HG02678 (cell line): ENCODE measurements at regions not wholly inside any gene's neighbourhood (a gene's known extent, or its start where the extent isn't known, plus 50 kb on each side); places are given as distances from the start of the nearest gene placed in this dataset.
"Not testable (repeated sequence)": the region's sequence is repeated elsewhere in the genome, so short reads cannot be mapped to it uniquely, and the experiment has no call there.

ENCODE experiments used
- ATAC-seq: cut with Tn5 transposase; IDR thresholded peaks from one replicate; pipeline ENCODE4 v1.9.1; 2021; ENCODE audit warnings: mild to moderate bottlenecking, moderate library complexity; ENCODE audit not compliant: unreplicated experiment

DNA sequence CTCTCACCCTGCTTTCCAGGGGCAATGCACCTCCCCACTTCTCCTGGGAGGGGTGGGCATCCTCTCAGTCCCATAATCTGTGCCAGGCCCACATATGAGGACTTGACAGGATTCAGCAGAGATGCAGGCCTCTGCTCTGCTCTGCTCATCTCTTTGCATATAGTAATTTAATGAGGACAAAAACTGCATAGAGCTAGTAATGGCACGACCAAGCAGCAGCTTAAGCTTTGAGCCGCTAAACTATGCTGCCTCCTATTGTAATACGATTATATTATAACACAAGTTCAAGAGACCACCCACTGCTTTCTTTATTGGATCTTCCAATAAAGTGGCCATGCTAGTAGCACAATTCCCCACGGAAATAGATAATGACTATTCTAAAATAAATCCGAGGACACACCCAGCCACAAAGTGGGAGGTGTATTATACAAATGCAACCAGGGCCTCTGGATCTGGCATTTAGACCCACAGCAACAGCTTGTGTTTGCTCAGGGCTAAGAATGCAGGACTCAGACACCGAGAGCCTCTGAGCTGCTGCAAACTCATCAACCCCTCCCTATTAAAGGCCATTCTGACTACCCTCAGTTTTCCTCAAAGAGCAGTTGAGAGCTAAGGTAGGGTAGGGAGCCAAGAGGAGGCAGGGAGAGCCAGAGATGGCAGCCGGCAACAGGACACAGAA lies 93.6 kb upstream of the PLGLB2 start:
- ATAC-seq: not testable (repeated sequence)

DNA sequence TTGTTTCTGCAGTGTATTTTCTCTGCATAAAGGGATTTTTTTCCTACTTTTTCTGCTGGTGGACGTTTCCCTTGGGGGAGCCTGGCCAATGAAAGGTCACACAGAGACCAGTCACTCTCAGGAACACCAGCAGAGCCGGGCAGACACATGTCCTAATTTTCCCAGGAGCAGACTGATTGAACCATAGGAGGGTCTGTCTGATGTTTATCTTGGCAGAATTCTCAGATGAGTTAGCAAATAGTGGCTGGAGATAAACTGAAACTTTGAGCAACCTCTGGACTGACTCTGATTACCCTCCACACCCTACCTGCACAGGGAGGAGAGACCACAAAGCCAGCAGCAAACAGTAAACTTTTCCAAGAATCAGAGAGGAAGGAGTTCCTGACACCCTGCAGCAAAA lies 90.0 kb upstream of the PLGLB2 start:
- not testable (repeated sequence) for ATAC-seq

DNA sequence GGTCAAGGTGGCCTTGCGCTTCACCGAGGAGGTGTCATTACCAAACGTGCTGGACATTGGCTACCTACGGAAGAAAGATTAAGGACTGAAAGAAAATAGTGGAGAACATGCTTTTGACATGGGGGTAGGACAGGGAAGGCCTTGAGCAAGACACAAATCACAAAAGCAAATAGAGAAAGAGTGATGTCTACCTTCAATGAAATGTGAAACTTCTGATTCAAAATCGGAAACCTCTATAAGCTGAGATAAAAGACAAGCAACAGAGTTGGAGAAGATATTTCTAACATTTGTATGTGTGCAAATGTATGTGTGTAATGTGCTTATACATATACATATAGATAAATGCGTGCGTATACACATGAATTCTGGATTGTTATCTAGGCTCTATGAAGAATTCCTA lies 89.5 kb upstream of the PLGLB2 start:
- ATAC-seq: not testable (repeated sequence)

DNA sequence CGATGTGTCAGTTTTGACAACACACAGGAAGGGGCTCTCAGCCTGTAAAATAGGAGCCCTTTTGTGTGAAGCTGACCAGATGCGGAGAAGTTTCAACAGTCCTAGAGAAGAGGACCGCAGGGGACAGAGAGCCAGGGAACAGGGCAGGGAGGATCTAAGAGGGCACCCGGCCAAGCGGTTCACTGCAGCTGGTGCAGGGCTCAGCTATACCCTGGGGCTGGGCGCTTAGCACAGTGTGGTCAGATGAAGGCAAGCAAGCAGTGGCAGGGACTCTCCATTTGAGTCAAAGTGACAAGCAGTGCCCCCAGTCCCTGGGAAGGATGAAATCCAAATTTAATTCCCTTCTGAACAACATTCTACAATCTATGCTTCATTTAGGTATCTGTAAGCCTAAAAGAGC lies 88.9 kb upstream of the PLGLB2 start:
- not testable (repeated sequence) for ATAC-seq

DNA sequence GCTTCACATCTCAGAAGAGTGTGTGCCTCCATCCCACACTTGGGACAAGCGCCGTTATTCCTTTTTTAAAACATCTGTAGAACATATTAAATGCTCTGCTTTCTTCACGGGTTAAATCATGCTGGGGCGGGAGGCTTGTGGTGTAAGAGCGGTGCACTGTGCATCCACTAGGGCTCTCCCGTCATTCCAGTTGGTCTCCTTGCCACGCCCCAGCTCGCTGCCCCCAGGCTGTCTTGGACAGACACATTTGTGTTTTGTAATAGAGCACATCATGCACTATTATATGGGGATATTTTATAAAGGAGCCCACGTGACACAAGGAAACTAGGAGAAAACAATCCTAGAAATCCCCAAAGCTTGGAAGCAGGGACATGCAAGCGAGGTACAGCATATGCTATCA lies 87.7 kb upstream of the PLGLB2 start:
- not testable (repeated sequence) for ATAC-seq

DNA sequence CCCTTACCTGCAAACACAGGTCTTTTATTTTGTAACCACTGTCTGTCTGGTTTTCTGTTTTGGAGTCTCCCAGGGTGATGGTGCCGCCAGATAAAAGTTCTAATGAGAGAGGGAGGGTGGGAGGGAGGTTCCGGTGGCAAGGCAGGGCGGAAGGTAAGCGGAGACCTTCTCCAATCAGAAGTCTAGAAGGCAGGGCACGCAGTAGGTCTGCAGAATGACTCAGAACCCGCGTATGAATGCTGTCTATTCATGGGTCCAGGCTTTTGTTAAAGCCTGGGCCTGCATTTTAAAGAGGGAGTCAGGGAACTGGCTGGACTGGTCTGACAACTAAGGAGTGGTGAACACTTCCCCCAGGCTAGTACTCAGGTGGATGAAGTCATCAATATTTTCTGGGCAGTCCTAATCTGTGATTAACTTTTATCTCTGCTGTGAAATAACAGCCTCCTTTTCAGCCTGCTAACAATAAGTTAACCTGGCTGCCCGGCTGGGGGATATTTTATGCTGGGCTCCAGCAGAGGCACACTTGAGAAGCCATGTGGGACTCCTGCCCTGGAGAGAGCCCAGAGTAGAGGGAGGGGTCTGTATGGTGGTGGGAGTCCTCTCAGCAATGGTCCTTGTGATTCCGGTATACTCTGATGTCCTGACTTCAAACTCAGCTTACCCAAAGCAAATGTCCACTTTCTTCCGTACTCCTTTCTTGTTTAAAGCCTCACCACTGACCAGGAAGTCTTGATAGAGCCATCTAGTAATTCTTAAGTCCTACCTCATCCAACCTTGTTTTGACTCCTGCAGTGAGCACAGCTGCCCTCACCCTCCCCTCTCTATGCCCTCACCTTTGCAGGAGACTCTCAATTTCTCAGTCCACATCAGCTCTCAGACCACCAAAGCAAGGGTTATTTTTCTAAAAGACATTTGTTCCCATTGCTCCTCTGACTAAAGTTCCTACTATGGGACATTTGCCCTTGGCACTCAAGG lies 85.3 kb upstream of the PLGLB2 start:
- ATAC-seq: not testable (repeated sequence)

DNA sequence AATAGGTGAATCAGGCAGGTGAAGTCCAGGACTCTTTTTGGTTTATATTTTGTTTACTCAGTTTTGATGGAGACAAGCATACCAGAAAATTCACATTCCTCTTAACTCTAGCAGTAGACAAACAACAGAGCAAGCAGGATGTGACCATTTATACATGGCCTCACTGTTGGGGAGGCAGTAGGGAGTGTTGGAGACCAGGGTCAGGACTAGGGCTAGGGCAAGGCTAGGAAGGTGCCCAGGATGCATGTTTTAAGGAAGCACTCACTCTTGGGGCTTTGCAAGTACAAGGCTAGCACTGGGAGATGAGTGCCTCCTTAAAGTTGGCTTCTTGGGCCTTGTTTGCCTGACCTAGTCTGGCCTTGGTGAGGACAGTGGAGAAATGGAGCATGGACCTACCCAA lies 84.5 kb upstream of the PLGLB2 start:
- not testable (repeated sequence) for ATAC-seq

DNA sequence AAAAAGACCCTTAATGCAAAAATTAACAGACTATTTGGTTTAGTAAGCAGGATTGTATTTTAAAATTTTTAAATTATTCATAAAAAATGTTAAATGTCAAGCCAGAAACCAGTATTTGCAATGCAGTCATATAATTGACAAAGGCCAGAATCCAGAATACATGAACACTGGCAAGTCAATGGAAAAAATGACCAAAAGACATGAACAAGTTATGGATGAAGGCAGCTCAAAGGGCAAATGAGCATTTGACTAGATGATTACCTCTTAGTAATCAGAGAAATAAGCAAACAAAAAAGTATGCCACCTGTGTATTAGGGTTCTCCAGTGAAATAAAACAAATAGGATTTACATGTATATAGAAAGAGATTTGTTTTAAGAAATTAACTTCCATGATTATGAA lies 80.9 kb upstream of the PLGLB2 start:
- not testable (repeated sequence) for ATAC-seq

DNA sequence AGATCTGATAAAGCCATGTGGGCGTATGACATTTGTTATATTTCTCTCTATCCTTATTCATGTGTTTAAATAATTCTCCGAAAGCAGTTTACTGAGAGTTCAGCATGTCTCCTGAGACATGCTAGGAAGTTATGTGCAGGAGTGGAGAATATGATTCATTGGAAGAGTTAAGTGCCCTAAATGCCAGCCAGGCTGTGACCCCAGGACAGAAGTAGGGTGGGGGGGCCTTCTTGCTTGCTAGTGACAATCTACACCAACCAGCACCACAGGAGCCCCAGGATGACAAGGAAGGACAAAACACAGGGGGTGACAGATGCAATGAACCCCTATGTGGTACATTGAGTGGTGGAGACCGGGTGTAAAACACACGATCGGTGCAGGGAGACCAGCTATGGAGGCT lies 79.5 kb upstream of the PLGLB2 start:
- not testable (repeated sequence) for ATAC-seq

DNA sequence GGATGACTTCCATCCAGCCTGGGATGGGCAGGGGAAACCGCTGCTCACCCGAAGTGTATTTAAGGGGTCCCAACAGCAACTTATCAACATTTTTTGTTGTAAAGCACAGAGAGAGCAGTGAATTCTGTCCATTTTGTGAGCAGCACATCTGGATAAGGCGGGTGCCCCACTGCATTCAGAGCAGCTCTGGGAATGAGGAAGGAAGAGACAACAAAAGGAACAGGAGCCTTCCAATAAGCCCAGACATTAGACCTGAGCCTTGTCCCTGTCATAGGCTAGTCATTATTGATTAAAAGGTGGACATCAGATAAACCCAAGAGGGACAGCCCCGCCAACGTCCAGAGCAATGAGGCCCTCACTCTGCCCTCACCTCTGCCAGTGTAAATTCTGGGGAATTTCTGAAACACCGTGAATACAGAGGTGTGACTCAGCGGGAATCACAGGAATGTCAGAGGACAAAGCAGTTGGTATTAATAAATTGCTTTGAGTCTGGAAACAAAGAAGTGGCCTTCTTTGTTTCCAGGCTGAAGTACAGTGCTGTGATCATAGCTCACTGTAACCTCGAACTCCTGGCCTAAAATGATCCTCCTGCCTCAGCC lies 78.2 kb upstream of the PLGLB2 start:
- ATAC-seq: not testable (repeated sequence)

DNA sequence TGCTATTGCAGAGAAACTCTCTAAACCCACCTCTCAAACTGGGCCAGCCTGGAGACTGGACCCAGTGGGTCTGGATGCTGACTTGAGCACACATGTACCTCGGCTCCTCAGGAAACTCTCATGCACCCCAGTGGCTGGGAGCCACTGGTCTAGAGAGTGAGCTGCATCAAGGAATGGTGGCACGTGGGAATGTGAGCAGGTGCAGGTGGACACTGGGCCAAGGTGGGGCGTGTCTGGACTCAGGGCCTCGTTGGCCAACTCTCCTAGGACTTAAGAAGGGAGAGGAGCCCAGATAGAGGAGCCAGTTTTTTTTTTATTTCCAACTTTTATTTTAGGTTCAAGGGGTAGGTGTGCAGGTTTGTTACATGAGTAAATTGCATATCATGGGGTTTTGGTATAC lies 75.5 kb upstream of the PLGLB2 start:
- ATAC-seq: not testable (repeated sequence)

DNA sequence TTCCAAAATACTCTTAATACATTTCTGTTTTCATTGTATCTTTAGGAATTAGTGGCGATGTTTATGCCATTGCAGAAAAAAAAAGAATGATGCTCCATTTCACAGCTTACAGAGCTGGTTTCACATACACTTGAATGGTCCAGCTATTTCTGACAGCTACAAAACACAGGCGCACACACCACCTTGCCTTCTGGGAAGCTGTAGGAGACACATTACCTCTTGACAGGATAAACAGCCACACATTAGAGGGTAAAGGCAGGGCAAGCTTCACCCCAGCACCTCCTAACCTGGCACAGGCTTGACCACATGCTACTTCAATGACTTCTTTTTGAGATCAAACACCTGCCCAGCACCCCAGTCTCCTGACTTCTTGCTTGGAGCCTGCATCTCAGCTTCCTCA lies 73.2 kb upstream of the PLGLB2 start:
- not testable (repeated sequence) for ATAC-seq

DNA sequence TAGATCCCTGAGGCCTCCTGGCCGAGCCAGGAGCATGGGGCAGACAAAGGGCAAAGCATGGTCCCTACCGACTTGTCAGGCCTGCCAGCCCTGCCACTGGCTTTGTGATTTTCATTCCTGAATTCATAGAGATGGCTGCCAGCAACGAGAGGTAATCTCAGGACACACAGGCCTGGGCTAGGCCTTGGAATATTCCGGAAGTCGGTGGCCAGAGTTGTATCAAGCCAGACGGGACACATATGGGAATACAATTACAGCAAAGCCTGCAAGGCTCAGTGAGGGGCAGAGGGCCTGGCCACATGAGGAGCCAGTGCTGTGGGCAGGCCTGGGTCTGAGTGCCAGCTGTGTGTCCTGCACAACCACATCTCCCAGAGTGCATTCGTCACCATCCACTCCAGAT lies 72.4 kb upstream of the PLGLB2 start:
- ATAC-seq: not testable (repeated sequence)

DNA sequence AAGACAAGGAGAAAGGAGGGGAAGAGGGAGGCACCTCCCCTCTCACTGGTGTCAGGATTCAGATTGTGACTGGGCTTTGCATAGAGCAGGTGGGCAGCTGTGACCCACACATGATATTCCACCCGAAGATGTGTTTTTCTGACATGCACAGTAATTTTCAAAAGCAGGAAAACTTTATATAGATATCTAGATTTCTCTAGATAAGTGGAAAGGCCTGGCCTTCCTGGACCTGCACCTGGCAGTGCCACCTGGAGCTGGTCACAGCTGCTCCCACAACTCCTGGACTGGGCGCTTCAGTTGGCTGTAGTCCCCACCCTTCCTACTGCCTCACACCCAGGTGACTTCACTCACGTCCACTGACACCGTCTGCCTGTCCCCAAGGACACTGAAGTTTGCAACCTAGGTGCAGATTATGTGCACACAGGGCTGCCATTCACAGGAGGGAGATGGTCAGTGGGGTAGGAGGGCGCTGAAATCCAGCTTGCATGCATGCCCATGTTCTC lies 70.4 kb upstream of the PLGLB2 start:
- ATAC-seq: not testable (repeated sequence)

DNA sequence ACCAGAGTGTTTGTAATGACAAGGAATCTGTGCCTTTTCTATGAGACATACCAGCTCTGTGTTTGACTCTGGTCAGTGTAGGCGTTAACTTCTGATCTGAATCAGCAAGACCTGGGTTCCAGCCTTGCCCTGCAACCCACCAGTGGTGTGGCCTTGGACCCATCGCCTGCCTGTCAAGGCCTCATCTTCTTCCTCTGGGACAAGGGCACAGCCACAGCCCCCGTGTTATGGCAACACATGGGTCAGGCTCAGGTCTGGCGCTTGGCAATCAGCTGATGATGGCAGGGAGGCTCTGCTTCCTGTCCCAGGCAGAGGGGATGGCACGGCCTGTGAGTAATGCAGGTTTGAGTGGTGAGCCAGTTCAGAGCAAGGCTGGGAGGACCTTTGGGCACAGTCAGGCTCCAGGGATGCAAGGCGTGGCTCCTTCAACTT lies 69.1 kb upstream of the PLGLB2 start:
- ATAC-seq: not testable (repeated sequence)

DNA sequence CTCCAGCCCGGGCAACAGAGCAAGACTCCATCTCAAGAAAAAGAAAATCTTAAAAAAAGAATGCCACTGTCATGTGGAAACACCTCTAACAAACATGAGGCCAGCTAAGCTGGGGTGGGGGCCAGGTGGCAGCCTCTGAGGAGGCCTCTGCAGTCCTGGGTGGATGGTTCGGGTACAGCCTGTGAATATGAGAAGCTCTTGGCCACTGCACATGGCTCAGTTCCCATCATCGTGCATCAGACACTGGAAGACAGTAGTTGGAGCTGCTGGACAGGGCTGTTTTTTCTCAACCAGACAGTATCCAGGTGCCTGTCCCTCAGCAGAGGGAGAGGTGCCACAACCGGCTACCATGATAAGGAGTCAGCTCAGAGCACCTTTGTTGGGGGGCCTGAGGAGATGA lies 67.9 kb upstream of the PLGLB2 start:
- ATAC-seq: not testable (repeated sequence)

DNA sequence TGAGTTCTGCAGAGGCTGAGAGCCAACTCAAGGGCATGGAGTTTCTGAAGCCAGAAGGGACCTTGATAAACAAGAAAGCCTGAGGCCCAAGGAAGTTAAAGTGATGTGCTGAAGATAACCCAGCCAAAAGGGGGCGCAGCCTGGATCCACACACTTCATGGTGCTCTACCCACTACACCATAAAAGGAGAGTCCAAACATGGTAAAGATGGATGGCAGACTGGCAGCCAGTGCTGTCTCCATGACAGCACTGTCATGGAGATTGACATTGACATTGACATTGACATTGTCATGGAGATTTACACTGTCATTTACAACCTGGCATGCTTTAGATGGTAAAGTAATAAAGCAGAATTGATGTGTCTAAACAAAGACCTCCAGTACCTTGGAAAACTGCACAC lies 67.2 kb upstream of the PLGLB2 start:
- not testable (repeated sequence) for ATAC-seq

DNA sequence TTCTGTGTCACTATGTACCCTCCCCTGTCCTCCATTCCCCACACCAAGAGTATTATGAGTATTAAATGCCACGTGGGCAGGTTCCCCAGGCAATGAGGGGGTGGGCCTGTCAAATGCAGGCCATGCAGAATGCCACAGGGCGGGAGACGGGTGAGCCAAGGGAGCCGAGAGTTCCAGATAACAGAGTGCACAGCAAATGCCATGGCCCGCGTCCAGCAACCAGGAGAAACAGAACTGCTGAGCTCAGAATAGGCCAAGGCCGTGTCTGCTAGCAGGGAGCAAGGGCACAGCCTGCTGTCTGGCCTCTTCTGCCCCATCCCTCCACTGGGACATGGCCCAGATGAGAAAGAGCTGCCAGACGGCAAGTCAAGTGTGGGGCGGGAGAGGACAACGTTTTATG lies 64.4 kb upstream of the PLGLB2 start:
- not testable (repeated sequence) for ATAC-seq

DNA sequence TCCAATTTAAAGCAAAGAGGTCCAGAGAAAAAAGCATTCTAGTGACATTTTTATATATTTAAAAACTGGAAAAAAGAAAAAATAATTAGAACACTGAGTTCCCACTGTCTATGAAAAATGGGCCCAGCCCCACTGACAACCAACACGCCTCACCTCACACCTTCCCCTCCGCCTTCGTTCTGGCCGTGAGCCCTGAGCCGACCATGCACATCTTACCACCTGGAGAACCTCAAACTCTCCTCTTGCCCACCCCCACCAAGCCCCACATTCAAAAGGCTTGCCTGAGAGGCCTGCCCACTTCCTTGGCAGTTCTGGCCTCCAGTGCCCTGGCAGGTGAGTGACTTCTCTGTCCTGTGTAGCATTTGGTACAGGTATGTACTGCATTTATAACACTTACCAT lies 63.9 kb upstream of the PLGLB2 start:
- not testable (repeated sequence) for ATAC-seq

DNA sequence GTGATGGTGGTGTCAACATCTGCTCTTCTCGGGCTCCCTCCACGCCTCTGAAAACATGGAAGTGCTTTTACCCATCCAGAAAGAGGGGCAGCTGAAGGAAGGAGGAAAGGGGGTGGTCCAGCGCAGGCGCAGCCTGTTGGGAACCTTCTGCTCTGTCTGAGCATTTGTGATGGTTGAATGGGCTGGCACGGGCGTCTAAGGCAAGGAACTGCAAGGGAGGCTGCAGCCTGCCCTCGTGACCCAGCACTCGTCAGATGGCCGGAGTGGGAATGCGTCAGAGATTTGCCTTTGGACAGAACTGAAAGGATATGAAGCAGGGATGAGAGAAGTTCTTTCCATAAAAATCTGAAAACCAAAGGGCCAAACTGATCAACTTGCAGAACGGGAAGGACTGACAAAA lies 62.3 kb upstream of the PLGLB2 start:
- not testable (repeated sequence) for ATAC-seq

DNA sequence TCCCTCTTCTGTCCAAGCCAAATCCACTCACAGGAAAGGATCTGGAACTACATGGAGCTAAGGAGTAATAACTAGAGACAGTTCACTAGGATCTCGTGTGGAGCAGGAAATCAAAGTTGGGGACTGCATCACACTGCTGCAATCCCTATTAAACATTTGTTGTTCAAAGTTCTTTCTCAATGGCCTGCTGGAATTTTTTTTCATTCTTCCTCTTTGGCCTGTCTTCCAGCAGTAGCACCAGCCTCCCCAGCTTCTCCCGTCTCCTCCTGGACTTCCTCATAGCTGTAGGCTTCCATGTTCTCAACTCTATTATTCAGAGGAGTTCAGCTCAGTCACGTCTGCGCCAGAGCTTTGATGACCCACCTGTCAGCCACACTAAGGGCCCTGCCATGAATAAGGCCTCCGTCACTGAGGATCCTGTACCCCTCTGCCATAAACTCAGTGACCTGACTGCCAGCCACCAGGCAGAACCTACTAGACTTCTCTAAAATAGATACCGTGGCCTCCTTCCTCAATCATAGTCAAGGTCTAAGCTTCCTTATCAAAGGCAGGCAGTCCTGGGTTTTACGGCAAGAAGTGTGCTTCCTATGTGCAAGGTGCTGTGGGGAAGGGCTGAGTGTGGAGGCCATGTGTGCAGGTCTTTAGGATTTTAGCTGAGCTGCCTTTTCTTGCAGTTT lies 60.9 kb upstream of the PLGLB2 start:
- ATAC-seq: not testable (repeated sequence)
